SK-N-MC (cell line): ENCODE measurements at regions not wholly inside any gene's neighbourhood (a gene's known extent, or its start where the extent isn't known, plus 50 kb on each side); places are given as distances from the start of the nearest gene placed in this dataset.

ENCODE experiments used
- DNase-seq: peaks from one replicate; pipeline ENCODE4 v3.0.0-alpha.2; 2011; ENCODE audit warnings: low read depth, low spot score
- H3K27ac ChIP-seq: fragments of 200-600 bp; sonication (generic); 2 replicates; pipeline ENCODE4 v1.5.1; 2016; ENCODE audit warnings: mixed run types
- H3K36me3 ChIP-seq: fragments of 200-600 bp; sonication (generic); 2 replicates; pipeline ENCODE4 v1.6.1; 2017; ENCODE audit warnings: antibody characterized with exemption, low read length, mixed read lengths; ENCODE audit not compliant: insufficient read depth
- H3K4me3 ChIP-seq: fragments of 200-600 bp; sonication (generic); 2 replicates; pipeline ENCODE4 v1.5.1; 2016
- H3K9ac ChIP-seq: fragments of 200-600 bp; sonication (generic); 2 replicates; pipeline ENCODE4 v1.8.0; 2017; ENCODE audit warnings: mixed run types, mixed read lengths; ENCODE audit not compliant: insufficient read length
- H3K9me3 ChIP-seq: fragments of 200-600 bp; sonication (generic); 2 replicates; pipeline ENCODE4 v1.6.1; 2017; ENCODE audit warnings: low read depth, mild to moderate bottlenecking, antibody characterized with exemption, low read length, moderate library complexity, mixed read lengths
- EZH2 ChIP-seq: fragments of 200-600 bp; sonication (generic); IDR thresholded peaks from one replicate; pipeline ENCODE4 v1.6.1; 2017; ENCODE audit warnings: antibody characterized with exemption
- FOXP2 ChIP-seq: optimal IDR thresholded peaks from 2 replicates; pipeline ENCODE3; 2011; ENCODE audit warnings: mild to moderate bottlenecking, moderate library complexity; ENCODE audit not compliant: insufficient read depth; ENCODE audit errors: extremely low read length, control extremely low read depth
- POLR2AphosphoS5 ChIP-seq: IDR thresholded peaks from 2 replicates; pipeline ENCODE4 v1.6.1; 2012; ENCODE audit warnings: mild to moderate bottlenecking, low read depth, low read length, borderline replicate concordance

DNA sequence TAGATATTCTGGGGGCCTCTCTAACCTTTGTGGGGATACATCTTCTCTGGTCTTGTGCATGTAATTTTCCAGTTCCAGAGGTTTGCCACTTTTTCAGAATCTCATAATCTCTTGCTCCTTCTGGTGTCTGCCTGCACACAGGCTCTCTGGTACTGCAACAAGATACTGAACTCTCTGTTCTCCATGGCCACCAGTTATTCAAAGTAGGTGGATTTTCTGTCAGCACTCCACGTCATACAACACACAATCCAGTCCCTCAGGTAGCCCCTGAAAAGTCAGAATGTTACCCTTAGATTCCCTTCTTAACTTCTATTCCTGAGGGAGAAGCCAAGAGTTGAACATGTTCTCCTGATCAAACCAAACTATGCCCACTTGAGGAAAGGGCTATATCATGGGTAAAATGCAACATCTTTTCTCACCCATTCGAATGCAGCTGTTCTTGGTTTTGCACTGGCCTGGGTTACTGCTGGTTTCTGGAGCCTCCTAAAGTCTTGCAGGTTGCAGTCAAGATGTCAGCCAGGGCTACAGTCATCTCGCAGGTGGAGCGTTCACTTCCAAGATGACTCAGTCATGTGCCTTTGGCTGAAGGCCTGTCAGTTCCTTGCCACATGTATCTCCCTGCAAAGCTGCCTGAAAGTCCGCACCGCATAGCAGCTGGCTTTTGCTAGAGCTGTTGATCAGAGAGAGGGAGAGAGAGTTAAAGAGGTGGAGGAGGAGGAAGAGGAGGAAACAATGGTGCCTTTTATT lies 57.7 kb upstream of the TUBA3C start:
- no peak overlapping the region for H3K4me3 ChIP-seq
- TF ChIP-seq POLR2AphosphoS5 (no peak), FOXP2 (no peak), EZH2 (no peak)
- no peaks in the 10 kb centered on the region for H3K36me3 ChIP-seq
- DNase-seq, result no peak
- no peak overlapping the region for H3K9ac ChIP-seq
- H3K9me3 ChIP-seq, result no peaks in the 10 kb centered on the region
- H3K27ac ChIP-seq, result no peak overlapping the region
